Activated CD8-positive, alpha-beta T cell treated with anti-CD3 and anti-CD28 coated beads, Interleukin-2, amount 10 ng/mL, durations not matched to agents 7 days and 5 days (primary cell): ENCODE measurements at regions not wholly inside any gene's neighbourhood (a gene's known extent, or its start where the extent isn't known, plus 50 kb on each side); places are given as distances from the start of the nearest gene placed in this dataset.

Source experiments
- ATAC-seq: fragments of 150-1000 bp; cut with Tn5 transposase; one replicate; pipeline ENCODE4 v1.10.0; 2021; ENCODE audit warnings: moderate library complexity
- CTCF ChIA-PET: fragments of 350-600 bp; sonication (Branson Sonifier 250); formaldehyde crosslinking; loops from one replicate; lab custom pipeline; 2021; ENCODE audit warnings: antibody characterized with exemption; lab: Charles Lee
- POLR2A ChIA-PET: fragments of 350-600 bp; sonication (Branson Sonifier 250); formaldehyde crosslinking; loops from one replicate; lab custom pipeline; 2021; ENCODE audit warnings: antibody characterized with exemption; lab: Charles Lee
- DNase-seq: peaks from one replicate; pipeline ENCODE4 v3.0.0-alpha.2; 2020
- H3K27ac Mint-ChIP-seq: one replicate; pipeline ENCODE4 v1.8.0; 2021; ENCODE audit warnings: mild to moderate bottlenecking, mixed read lengths
- H3K27me3 Mint-ChIP-seq: one replicate; pipeline ENCODE4 v1.8.0; 2021; ENCODE audit warnings: low read depth, mixed read lengths
- H3K36me3 Mint-ChIP-seq: one replicate; pipeline ENCODE4 v1.8.0; 2021; ENCODE audit warnings: low read depth, mixed read lengths
- H3K4me1 Mint-ChIP-seq: one replicate; pipeline ENCODE4 v1.8.0; 2021; ENCODE audit warnings: low read depth, mixed read lengths
- H3K4me3 Mint-ChIP-seq: one replicate; pipeline ENCODE4 v1.8.0; 2021; ENCODE audit warnings: mild to moderate bottlenecking, mixed read lengths
- H3K9me3 Mint-ChIP-seq: one replicate; pipeline ENCODE4 v1.8.0; 2022; ENCODE audit warnings: mixed read lengths; ENCODE audit not compliant: insufficient read depth

- ChIA-PET POLR2A (no interaction called here), CTCF (no interaction called here)
Observed at GRCh38 chr1:37108596-37109188, 74.4 kb upstream of the GRIK3 start.

GRCh38 chr1:37112430-37112829 lies 78.1 kb upstream of the GRIK3 start:
- no peaks in the 10 kb centered on the region for H3K9me3 Mint-ChIP-seq
- CTCF ChIA-PET: no interaction called here

More at GRCh38 chr1:37108596-37109188, 74.4 kb upstream of the GRIK3 start:
- H3K4me1 Mint-ChIP-seq: no peaks in the 10 kb centered on the region
- no peak for ATAC-seq
- H3K4me3 Mint-ChIP-seq: no peak overlapping the region
- DNase-seq: no peak
- H3K27me3 Mint-ChIP-seq: no peaks in the 10 kb centered on the region
- no peak overlapping the region for H3K27ac Mint-ChIP-seq
- no peaks in the 10 kb centered on the region for H3K9me3 Mint-ChIP-seq
- no peaks in the 10 kb centered on the region for H3K36me3 Mint-ChIP-seq

DNA sequence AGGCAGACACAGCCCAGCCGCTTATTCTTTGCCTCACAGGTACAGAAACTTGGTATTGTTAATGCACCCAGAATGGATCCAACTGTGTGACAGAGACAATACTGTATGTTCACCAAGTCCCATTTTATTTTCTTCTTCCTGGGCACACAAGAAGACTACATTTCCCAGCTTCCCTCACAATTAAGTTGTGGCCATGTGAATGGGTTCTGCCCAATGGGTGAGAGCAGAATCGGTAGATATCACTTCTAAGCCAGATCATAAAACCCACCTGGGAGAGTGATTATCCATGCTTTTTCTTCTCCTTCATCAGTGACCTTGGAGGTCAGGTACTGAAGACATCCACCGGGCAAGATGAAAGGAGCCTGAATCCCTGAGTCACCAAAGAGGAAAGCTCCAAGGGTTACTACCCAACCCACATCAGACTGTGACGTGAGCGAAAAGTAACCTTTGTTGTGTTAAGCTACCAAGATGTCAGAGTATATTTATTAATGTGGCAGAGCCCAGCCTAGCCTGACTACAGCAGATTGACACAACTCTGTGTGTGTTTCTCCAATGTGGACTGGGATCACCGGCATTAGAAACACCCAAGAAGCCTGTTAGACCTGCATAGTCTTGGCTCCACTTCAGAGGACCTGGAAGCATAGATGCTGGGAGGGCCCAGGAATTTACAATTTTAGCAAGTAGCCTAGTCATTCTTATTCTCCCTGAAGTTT lies 79.1 kb upstream of the GRIK3 start:
- H3K36me3 Mint-ChIP-seq: no peaks in the 10 kb centered on the region
- CTCF ChIA-PET: no interaction called here
- no peaks in the 10 kb centered on the region for H3K4me1 Mint-ChIP-seq
- H3K27ac Mint-ChIP-seq: no peak overlapping the region
- peaks cover 6% of the 10 kb centered on the region for H3K27me3 Mint-ChIP-seq
- ATAC-seq: no peak
- DNase-seq: no peak
- POLR2A ChIA-PET: no interaction called here
- no peak overlapping the region for H3K4me3 Mint-ChIP-seq
- H3K9me3 Mint-ChIP-seq: no peaks in the 10 kb centered on the region

More at GRCh38 chr1:37112430-37112829, 78.1 kb upstream of the GRIK3 start:
- H3K27me3 Mint-ChIP-seq: peaks cover under 1% of the 10 kb centered on the region
- H3K27ac Mint-ChIP-seq: no peak overlapping the region
- H3K4me3 Mint-ChIP-seq: no peak overlapping the region
- H3K36me3 Mint-ChIP-seq: no peaks in the 10 kb centered on the region
- ATAC-seq (no peak), DNase-seq (no peak)
- H3K4me1 Mint-ChIP-seq: no peaks in the 10 kb centered on the region
- POLR2A ChIA-PET: no interaction called here

DNA sequence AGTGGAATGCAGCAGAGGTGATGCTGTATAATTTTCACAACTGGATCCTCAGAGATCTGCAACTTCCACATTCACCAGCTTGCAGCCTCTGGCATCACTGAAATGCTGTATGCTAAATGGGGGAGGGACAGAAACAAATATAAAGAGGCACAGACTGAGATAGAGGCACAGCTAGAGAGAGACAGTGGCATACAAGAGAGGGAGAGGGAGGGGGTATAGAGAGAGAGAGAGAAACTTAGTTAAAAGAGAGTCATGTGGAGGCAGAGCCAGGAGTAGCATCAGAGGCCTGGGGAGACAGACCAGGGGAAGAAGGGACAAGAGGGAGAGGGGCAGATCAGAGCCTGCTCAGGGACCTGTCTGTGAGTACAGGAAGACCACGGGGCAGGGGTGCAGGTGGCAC lies 84.5 kb upstream of the GRIK3 start:
- H3K36me3 Mint-ChIP-seq: no peaks in the 10 kb centered on the region
- no peak for DNase-seq
- H3K4me1 Mint-ChIP-seq: no peaks in the 10 kb centered on the region
- H3K27ac Mint-ChIP-seq: no peak overlapping the region
- ATAC-seq: no peak
- CTCF ChIA-PET: no interaction called here
- H3K9me3 Mint-ChIP-seq: no peaks in the 10 kb centered on the region
- POLR2A ChIA-PET: no interaction called here
- H3K27me3 Mint-ChIP-seq: peaks cover 9% of the 10 kb centered on the region
- H3K4me3 Mint-ChIP-seq: no peak overlapping the region

DNA sequence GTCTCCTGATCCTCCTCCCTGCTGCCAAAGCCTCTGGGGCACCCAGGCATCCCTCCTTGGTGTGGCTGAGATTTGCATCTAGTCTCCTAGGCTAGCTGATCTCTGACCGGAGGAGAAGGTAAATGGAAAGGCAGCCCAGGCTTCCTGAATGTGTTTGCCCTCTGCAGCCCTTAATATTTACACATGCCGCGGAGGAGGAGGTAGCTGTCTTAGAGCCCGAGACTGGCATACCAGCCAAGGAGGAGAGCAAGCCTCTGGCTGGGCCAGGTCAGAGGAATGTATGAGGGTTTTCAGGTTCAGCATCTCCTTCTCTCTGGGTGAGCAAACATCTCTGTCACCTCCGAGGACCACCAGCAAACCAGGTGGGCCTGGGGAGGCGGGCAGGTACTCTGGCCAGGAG lies 86.0 kb upstream of the GRIK3 start:
- Mint-ChIP-seq H3K4me1 (no peaks in the 10 kb centered on the region), H3K4me3 (no peak overlapping the region), H3K36me3 (no peaks in the 10 kb centered on the region), H3K9me3 (no peaks in the 10 kb centered on the region), H3K27ac (no peak overlapping the region), H3K27me3 (peaks cover 9% of the 10 kb centered on the region)
- CTCF ChIA-PET: no interaction called here
- ATAC-seq (no peak), DNase-seq (no peak)
- POLR2A ChIA-PET: no interaction called here

DNA sequence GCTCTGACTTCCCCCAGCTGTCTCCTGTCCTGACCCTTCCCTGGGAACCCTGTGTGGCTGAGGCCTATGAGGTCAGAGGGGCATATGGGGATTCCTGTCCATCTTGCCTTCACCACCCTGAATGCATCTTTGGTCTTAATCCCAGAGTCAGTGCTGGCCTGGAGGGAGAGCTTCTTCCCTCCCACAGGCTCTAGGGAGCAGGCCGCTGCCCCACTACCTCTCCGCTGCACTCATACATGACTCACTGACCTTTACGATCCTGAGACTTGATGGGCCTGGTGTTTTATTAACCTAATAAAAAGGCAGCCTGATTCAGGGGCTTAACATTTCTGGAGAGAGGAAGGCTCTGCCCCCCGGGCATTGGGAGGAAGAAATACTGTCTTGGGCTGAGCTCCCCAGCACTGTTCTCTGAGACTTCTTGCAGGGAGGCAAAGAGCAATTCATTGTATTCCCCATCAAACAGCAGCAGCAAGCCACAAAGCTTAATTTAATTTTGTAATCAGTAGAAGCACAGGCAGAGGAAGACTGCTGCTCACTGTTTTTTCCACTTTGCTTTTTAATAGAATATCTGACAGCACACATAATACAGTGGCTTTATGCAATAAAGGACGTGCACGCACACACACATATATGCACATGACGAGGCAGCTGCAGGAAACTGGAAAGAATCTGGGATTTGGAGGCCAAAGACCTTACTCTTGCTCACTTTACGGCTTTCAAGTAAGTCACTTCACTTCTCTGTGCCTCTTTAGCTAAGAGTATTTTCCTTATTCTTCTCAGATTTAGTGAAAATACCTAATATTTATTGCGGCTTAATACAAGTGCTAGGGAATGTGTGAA lies 89.2 kb upstream of the GRIK3 start:
- ATAC-seq (no peak), DNase-seq (no peak)
- Mint-ChIP-seq H3K36me3 (no peaks in the 10 kb centered on the region), H3K27me3 (peaks cover 3% of the 10 kb centered on the region), H3K9me3 (no peaks in the 10 kb centered on the region), H3K27ac (no peak overlapping the region), H3K4me3 (no peak overlapping the region), H3K4me1 (no peaks in the 10 kb centered on the region)
- ChIA-PET CTCF (no interaction called here), POLR2A (interaction anchor here (0.6 kb wide), 1 partner anchor 1847 kb away, joined by 3 read pairs; no protein-coding TSS in a partner anchor)

GRCh38 chr1:37124501-37124900 lies 90.2 kb upstream of the GRIK3 start:
- no peak overlapping the region for H3K27ac Mint-ChIP-seq
- no peaks in the 10 kb centered on the region for H3K4me1 Mint-ChIP-seq
- no peaks in the 10 kb centered on the region for H3K9me3 Mint-ChIP-seq
- H3K4me3 Mint-ChIP-seq: no peak overlapping the region
- ChIA-PET CTCF (no interaction called here), POLR2A (no interaction called here)
- H3K27me3 Mint-ChIP-seq: peaks cover 3% of the 10 kb centered on the region
- H3K36me3 Mint-ChIP-seq: no peaks in the 10 kb centered on the region
- ATAC-seq (no peak), DNase-seq (no peak)

- POLR2A ChIA-PET: no interaction called here
- DNase-seq: no peak
- no peaks in the 10 kb centered on the region for H3K9me3 Mint-ChIP-seq
- no peaks in the 10 kb centered on the region for H3K4me1 Mint-ChIP-seq
- H3K4me3 Mint-ChIP-seq: no peak overlapping the region
- no peak overlapping the region for H3K27ac Mint-ChIP-seq
- CTCF ChIA-PET: no interaction called here
- peaks cover 3% of the 10 kb centered on the region for H3K27me3 Mint-ChIP-seq
- no peaks in the 10 kb centered on the region for H3K36me3 Mint-ChIP-seq
- no peak for ATAC-seq
Observed at GRCh38 chr1:37125295-37125694, 91.0 kb upstream of the GRIK3 start.

- ATAC-seq (no peak), DNase-seq (no peak)
- Mint-ChIP-seq H3K4me3 (no peak overlapping the region), H3K27me3 (no peaks in the 10 kb centered on the region), H3K36me3 (no peaks in the 10 kb centered on the region), H3K4me1 (no peaks in the 10 kb centered on the region), H3K9me3 (no peaks in the 10 kb centered on the region), H3K27ac (no peak overlapping the region)
- CTCF ChIA-PET: no interaction called here
- POLR2A ChIA-PET: no interaction called here
Observed at GRCh38 chr1:37127254-37127748, 93.0 kb upstream of the GRIK3 start.

GRCh38 chr1:37128091-37128490 lies 93.8 kb upstream of the GRIK3 start:
- H3K27me3 Mint-ChIP-seq: no peaks in the 10 kb centered on the region
- no peaks in the 10 kb centered on the region for H3K9me3 Mint-ChIP-seq
- ATAC-seq (no peak), DNase-seq (no peak)
- no peaks in the 10 kb centered on the region for H3K4me1 Mint-ChIP-seq
- no peaks in the 10 kb centered on the region for H3K36me3 Mint-ChIP-seq
- POLR2A ChIA-PET: no interaction called here
- no peak overlapping the region for H3K27ac Mint-ChIP-seq
- no peak overlapping the region for H3K4me3 Mint-ChIP-seq
- CTCF ChIA-PET: no interaction called here

DNA sequence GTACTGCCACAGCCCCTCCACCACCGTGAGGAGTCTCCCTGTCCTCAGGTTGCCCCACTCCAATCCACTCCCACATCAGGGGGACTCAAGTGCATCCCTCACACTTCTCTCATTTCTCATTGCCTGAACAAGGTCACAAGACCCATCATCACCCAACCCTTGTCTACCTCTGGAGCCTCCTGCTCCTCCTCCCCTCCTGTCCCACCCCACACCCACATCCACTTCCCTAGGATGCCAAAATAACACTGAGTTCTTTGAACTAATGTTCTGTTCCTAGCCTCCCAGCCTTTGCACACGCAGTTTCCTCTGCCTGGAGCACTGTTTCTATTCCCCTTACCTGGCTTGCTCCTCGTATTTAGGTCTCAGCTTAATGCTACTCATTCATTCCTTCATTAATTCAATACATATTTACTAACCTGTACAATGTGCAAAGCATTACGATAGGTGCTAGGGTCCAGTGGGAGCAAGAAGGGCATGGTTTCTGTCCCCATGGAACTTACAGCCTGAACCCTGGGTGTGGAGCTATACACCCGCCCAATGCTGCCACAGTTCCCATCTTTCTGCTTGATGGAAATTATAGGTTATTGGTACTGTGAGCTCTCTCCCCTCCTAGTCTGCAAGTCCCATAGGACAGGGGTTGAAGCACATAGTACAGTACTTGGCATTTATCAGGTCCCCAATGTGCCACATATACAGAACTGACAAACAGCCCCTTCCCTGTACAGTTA lies 96.1 kb upstream of the GRIK3 start:
- no peaks in the 10 kb centered on the region for H3K27me3 Mint-ChIP-seq
- no peaks in the 10 kb centered on the region for H3K36me3 Mint-ChIP-seq
- DNase-seq: no peak
- H3K9me3 Mint-ChIP-seq: no peaks in the 10 kb centered on the region
- ChIA-PET POLR2A (no interaction called here), CTCF (no interaction called here)
- H3K4me1 Mint-ChIP-seq: no peaks in the 10 kb centered on the region
- no peak overlapping the region for H3K27ac Mint-ChIP-seq
- ATAC-seq: no peak
- H3K4me3 Mint-ChIP-seq: no peak overlapping the region
